Cardiac septum (tissue), 1 donor: ENCODE measurements at regions not wholly inside any gene's neighbourhood (a gene's known extent, or its start where the extent isn't known, plus 50 kb on each side); places are given as distances from the start of the nearest gene placed in this dataset.
"Not testable (repeated sequence)": the region's sequence is repeated elsewhere in the genome, so short reads cannot be mapped to it uniquely, and the experiment has no call there.

Experiments
- DNase-seq: peaks from one replicate; pipeline ENCODE4 v3.0.0-alpha.2; 2020; ENCODE audit warnings: low spot score
- intact Hi-C: fragments of 100-400 bp; cut with DNase I; formaldehyde crosslinking; loops from one replicate; pipeline ENCODE4 v1.14.0; 2022
- donor health status: DM: no; HTN: no; CAD: no.

- no peak for DNase-seq
- intact Hi-C loops = no loop called here
Measured at GRCh38 chr7:25427721-25428120, 199.4 kb upstream of the NPVF start.

GRCh38 chr7:25429731-25430130, 201.4 kb upstream of the NPVF start:
- DNase-seq = no peak
- intact Hi-C loops = no loop called here

GRCh38 chr7:25430200-25430931, 202.1 kb upstream of the NPVF start:
- intact Hi-C loops = no loop called here
- no peak for DNase-seq

GRCh38 chr7:25431956-25432450, 203.7 kb upstream of the NPVF start:
- intact Hi-C loops = no loop called here
- DNase-seq = no peak

GRCh38 chr7:25432807-25433206, 204.5 kb upstream of the NPVF start:
- no peak for DNase-seq
- intact Hi-C loops = no loop called here

GRCh38 chr7:25436413-25436812, 208.1 kb upstream of the NPVF start:
- intact Hi-C loops = no loop called here
- DNase-seq = no peak

- DNase-seq = no peak
- intact Hi-C loops = no loop called here
Measured at GRCh38 chr7:25437308-25437707, 209.0 kb upstream of the NPVF start.

GRCh38 chr7:25444991-25445390, 216.7 kb upstream of the NPVF start:
- intact Hi-C loops = no loop called here

GRCh38 chr7:25448301-25448700, 220.0 kb upstream of the NPVF start:
- intact Hi-C loops = no loop called here
- DNase-seq = no peak

More at GRCh38 chr7:25444991-25445390, 216.7 kb upstream of the NPVF start:
- DNase-seq = no peak

GRCh38 chr7:25454020-25454419, 225.7 kb upstream of the NPVF start:
- DNase-seq = no peak
- intact Hi-C loops = loop anchor here (10.0 kb wide), 1 partner anchor 111 kb away; no protein-coding TSS in a partner anchor

GRCh38 chr7:25454562-25455041, 226.3 kb upstream of the NPVF start:
- intact Hi-C loops = loop anchor here (10.0 kb wide), 1 partner anchor 110 kb away; no protein-coding TSS in a partner anchor

GRCh38 chr7:25455683-25456251, 227.5 kb upstream of the NPVF start:
- intact Hi-C loops = loop anchor here (10.0 kb wide), 1 partner anchor 109 kb away; no protein-coding TSS in a partner anchor
- no peak for DNase-seq

More at GRCh38 chr7:25454562-25455041, 226.3 kb upstream of the NPVF start:
- DNase-seq = no peak

GRCh38 chr7:25456467-25457171, 228.3 kb upstream of the NPVF start:
- intact Hi-C loops = loop anchor here (10.0 kb wide), 1 partner anchor 108 kb away; no protein-coding TSS in a partner anchor
- no peak for DNase-seq

GRCh38 chr7:25459057-25459456, 230.8 kb upstream of the NPVF start:
- intact Hi-C loops = loop anchor here (10.0 kb wide), 1 partner anchor 106 kb away; no protein-coding TSS in a partner anchor

GRCh38 chr7:25460433-25460832, 232.1 kb upstream of the NPVF start:
- intact Hi-C loops = no loop called here
- DNase-seq = no peak

More at GRCh38 chr7:25459057-25459456, 230.8 kb upstream of the NPVF start:
- DNase-seq = no peak

GRCh38 chr7:25469669-25470068, 241.4 kb upstream of the NPVF start:
- DNase-seq = no peak
- intact Hi-C loops = loop anchor here (10.0 kb wide), 1 partner anchor 65 kb away; no protein-coding TSS in a partner anchor

GRCh38 chr7:25476863-25477499, 248.7 kb upstream of the NPVF start:
- intact Hi-C loops = loop anchor here (10.0 kb wide), 1 partner anchor 58 kb away; no protein-coding TSS in a partner anchor

GRCh38 chr7:25478221-25478620, 249.9 kb upstream of the NPVF start:
- DNase-seq = not testable (repeated sequence)
- intact Hi-C loops = loop anchor here (10.0 kb wide), 1 partner anchor 57 kb away; no protein-coding TSS in a partner anchor

More at GRCh38 chr7:25476863-25477499, 248.7 kb upstream of the NPVF start:
- no peak for DNase-seq

- intact Hi-C loops = loop anchor here (10.0 kb wide), 1 partner anchor 56 kb away; no protein-coding TSS in a partner anchor
- no peak for DNase-seq
Measured at GRCh38 chr7:25478925-25479324, 250.6 kb upstream of the NPVF start.
